ENCODE measurements at regions not wholly inside any gene's neighbourhood (a gene's known extent, or its start where the extent isn't known, plus 50 kb on each side); places are given as distances from the start of the nearest gene placed in this dataset.
"Not testable (repeated sequence)": the region's sequence is repeated elsewhere in the genome, so short reads cannot be mapped to it uniquely, and the experiment has no call there.

- TF ChIP-seq POLR2A, CTCF, EP300 (IDR thresholded peaks at IDR 0.05): not testable (repeated sequence)
These were observed 412.1 kb downstream of the STK39 start for GRCh38 chr2:167835290-167835689.
